ENCODE measurements at regions not wholly inside any gene's neighbourhood (a gene's known extent, or its start where the extent isn't known, plus 50 kb on each side); places are given as distances from the start of the nearest gene placed in this dataset.
"Not testable (repeated sequence)": the region's sequence is repeated elsewhere in the genome, so short reads cannot be mapped to it uniquely, and the experiment has no call there.

GRCh38 chr9:102519423-102519822, 475.7 kb upstream of the CYLC2 start:
- no peak for TF ChIP-seq CTCF (conservative IDR thresholded peaks at IDR 0.05; ENCODE audit: low read depth, low read length)
- H3K4me3 ChIP-seq (ENCODE audit: low read depth, low read length), result no peak overlapping the region

GRCh38 chr9:102518324-102518723, 476.8 kb upstream of the CYLC2 start:
- no peak for TF ChIP-seq CTCF (conservative IDR thresholded peaks at IDR 0.05; ENCODE audit: low read depth, low read length)
- no peak for DNase-seq (ENCODE audit: low read depth)

More at GRCh38 chr9:102519423-102519822, 475.7 kb upstream of the CYLC2 start:
- DNase-seq (ENCODE audit: low read depth), result no peak

GRCh38 chr9:102514541-102514940, 480.6 kb upstream of the CYLC2 start:
- no peak overlapping the region for H3K4me3 ChIP-seq (ENCODE audit: low read depth, low read length)
- no peak for TF ChIP-seq CTCF (conservative IDR thresholded peaks at IDR 0.05; ENCODE audit: low read depth, low read length)
- no peak for DNase-seq (ENCODE audit: low read depth)

More at GRCh38 chr9:102518324-102518723, 476.8 kb upstream of the CYLC2 start:
- no peak overlapping the region for H3K4me3 ChIP-seq (ENCODE audit: low read depth, low read length)

GRCh38 chr9:102507044-102507687, 488.0 kb upstream of the CYLC2 start:
- TF ChIP-seq CTCF (conservative IDR thresholded peaks at IDR 0.05; ENCODE audit: low read depth, low read length), result no peak
- H3K4me3 ChIP-seq (ENCODE audit: low read depth, low read length), result no peak overlapping the region
- DNase-seq (ENCODE audit: low read depth), result no peak

- no peak overlapping the region for H3K4me3 ChIP-seq (ENCODE audit: low read depth, low read length)
- no peak for DNase-seq (ENCODE audit: low read depth)
- no peak for TF ChIP-seq CTCF (conservative IDR thresholded peaks at IDR 0.05; ENCODE audit: low read depth, low read length)
Observed at GRCh38 chr9:102506406-102506805, 488.7 kb upstream of the CYLC2 start.

GRCh38 chr9:102499468-102499867, 495.7 kb upstream of the CYLC2 start:
- TF ChIP-seq CTCF (conservative IDR thresholded peaks at IDR 0.05; ENCODE audit: low read depth, low read length), result no peak
- DNase-seq (ENCODE audit: low read depth), result no peak
- H3K4me3 ChIP-seq (ENCODE audit: low read depth, low read length), result no peak overlapping the region

- DNase-seq (ENCODE audit: low read depth), result no peak
- no peak for TF ChIP-seq CTCF (conservative IDR thresholded peaks at IDR 0.05; ENCODE audit: low read depth, low read length)
- no peak overlapping the region for H3K4me3 ChIP-seq (ENCODE audit: low read depth, low read length)
Observed at GRCh38 chr9:102497709-102498108, 497.4 kb upstream of the CYLC2 start.

- DNase-seq (ENCODE audit: low read depth); H3K4me3 ChIP-seq (ENCODE audit: low read depth, low read length): not testable (repeated sequence)
Observed at GRCh38 chr9:102486976-102487375, 508.2 kb upstream of the CYLC2 start.
